Stimulated activated naive CD8-positive, alpha-beta T cell treated with anti-CD3 and anti-CD28 coated beads, Interleukin-15, amount 100 ng/mL, for 72 hours (primary cell): ENCODE measurements at regions not wholly inside any gene's neighbourhood (a gene's known extent, or its start where the extent isn't known, plus 50 kb on each side); places are given as distances from the start of the nearest gene placed in this dataset.

Experiments
- ATAC-seq: fragments of 150-1000 bp; cut with Tn5 transposase; 2 replicates; pipeline ENCODE4 v1.10.0; 2021; ENCODE audit warnings: mild to moderate bottlenecking, moderate library complexity
- DNase-seq, 2 donors: peaks; one replicate each; pipeline ENCODE4 v3.0.0; 2021 to 2022
- H3K27ac Mint-ChIP-seq, 2 donors: one replicate each; pipeline ENCODE4 v1.8.0; 2022; ENCODE audit warnings: mild to moderate bottlenecking in 2 of 2, mixed read lengths in 2 of 2, moderate library complexity in 2 of 2
- H3K27me3 Mint-ChIP-seq: one replicate; pipeline ENCODE4 v1.8.0; 2022; ENCODE audit warnings: mixed read lengths
- H3K4me1 Mint-ChIP-seq: one replicate; pipeline ENCODE4 v1.8.0; 2022; ENCODE audit warnings: mild to moderate bottlenecking, mixed read lengths
- H3K4me3 Mint-ChIP-seq, 2 donors: one replicate each; pipeline ENCODE4 v1.8.0; 2022; ENCODE audit warnings: mild to moderate bottlenecking in 2 of 2, mixed read lengths in 2 of 2, moderate library complexity in 1 of 2
- H3K9me3 Mint-ChIP-seq, 2 donors: one replicate each; pipeline ENCODE4 v1.8.0; 2022; ENCODE audit warnings: mixed read lengths in 2 of 2

GRCh38 chr14:85958069-85958468 lies 428.1 kb downstream of the FLRT2 start:
- ATAC-seq (no peak), DNase-seq (no peak)
- Mint-ChIP-seq H3K27ac (no peak overlapping the region), H3K4me1 (no peaks in the 10 kb centered on the region), H3K9me3 (peaks cover 0 to 5% of the 10 kb centered on the region in 2 donors), H3K27me3 (no peaks in the 10 kb centered on the region), H3K4me3 (no peak overlapping the region)

DNA sequence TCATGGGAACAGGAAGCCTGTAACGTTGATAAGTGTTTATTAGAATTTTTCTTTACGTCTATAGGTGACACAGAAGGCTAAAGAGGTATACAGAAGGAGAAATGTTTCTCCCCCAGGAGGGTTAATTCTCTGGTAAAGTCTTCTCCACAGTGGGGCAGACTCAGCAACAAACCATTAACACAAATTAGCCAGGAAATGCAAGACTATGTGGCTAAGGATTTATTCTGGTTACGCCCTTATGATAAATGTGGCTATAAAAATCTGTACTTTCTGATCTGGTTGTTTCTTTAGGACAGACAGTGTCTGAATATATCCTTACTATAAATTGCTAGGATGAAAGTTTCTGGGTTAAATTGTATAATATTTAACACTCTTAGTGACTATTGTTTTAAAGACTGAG lies 423.3 kb downstream of the FLRT2 start:
- Mint-ChIP-seq H3K27me3 (no peaks in the 10 kb centered on the region), H3K4me3 (no peak overlapping the region), H3K9me3 (no peaks in the 10 kb centered on the region), H3K4me1 (no peaks in the 10 kb centered on the region), H3K27ac (no peak overlapping the region)
- ATAC-seq (no peak), DNase-seq (no peak)

DNA sequence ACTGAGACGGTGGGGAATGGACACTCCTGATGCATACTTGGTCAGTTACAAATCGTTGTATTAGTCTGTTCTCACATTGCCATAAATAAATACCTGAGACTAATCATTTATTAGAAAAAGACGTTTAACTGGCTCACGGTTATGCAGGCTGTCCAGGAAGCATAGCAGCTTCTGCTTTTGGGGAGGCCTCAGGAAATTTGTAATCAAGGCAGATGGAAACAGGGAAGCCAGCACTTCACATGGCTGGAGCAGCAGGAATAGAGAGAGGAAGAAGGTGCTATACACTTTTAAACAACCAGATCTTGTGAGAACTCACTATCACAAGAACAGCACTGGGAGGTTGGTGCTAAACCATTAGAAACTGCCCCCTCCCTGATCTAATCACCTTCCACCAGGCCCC lies 418.2 kb downstream of the FLRT2 start:
- H3K27ac Mint-ChIP-seq = no peak overlapping the region
- ATAC-seq = no peak
- H3K27me3 Mint-ChIP-seq = no peaks in the 10 kb centered on the region
- H3K4me3 Mint-ChIP-seq = no peak overlapping the region
- no peak for DNase-seq
- peaks cover 7% of the 10 kb centered on the region in 2 donors for H3K9me3 Mint-ChIP-seq
- no peaks in the 10 kb centered on the region for H3K4me1 Mint-ChIP-seq

DNA sequence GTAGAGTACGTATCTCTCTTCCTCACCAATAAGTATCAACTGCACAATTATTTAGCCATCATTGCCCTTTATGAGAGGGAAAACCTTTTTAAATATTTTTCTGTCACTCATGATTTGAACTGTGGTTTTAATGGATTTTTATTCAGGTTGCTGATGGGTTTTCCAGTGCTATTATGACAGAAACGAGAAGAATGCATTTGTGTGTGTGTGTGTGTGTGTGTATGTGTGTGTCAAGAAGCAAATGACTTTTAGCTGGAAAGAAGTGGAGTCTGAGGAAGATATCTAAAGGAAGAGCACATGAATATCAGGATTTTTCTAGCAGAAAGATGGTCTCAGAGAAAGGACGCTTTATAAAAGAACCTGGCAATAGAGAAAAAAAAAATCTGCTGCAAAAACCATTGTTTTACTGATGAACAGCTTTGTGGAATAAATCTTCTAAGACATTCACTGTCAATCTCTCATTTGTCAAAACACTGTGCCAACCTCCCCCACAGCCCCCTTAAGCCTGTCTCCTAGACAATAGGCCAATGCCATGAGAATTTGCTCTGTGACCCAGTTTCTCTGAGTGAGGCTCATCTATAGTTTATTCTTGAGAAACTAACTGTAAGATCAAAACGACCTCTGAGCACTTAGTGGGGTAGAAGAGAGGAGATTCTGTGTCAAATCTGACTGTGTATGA lies 417.7 kb downstream of the FLRT2 start:
- ATAC-seq = no peak
- no peaks in the 10 kb centered on the region for H3K4me1 Mint-ChIP-seq
- no peak overlapping the region for H3K27ac Mint-ChIP-seq
- DNase-seq = no peak
- H3K4me3 Mint-ChIP-seq = no peak overlapping the region
- no peaks in the 10 kb centered on the region for H3K27me3 Mint-ChIP-seq
- H3K9me3 Mint-ChIP-seq = peaks cover 7% of the 10 kb centered on the region in 2 donors

GRCh38 chr14:85943192-85943591 lies 413.2 kb downstream of the FLRT2 start:
- H3K9me3 Mint-ChIP-seq = peaks cover 13 to 14% of the 10 kb centered on the region in 2 donors
- ATAC-seq (no peak), DNase-seq (no peak)
- H3K27ac Mint-ChIP-seq = no peak overlapping the region
- no peaks in the 10 kb centered on the region for H3K27me3 Mint-ChIP-seq
- no peak overlapping the region for H3K4me3 Mint-ChIP-seq
- H3K4me1 Mint-ChIP-seq = peaks cover 17% of the 10 kb centered on the region

DNA sequence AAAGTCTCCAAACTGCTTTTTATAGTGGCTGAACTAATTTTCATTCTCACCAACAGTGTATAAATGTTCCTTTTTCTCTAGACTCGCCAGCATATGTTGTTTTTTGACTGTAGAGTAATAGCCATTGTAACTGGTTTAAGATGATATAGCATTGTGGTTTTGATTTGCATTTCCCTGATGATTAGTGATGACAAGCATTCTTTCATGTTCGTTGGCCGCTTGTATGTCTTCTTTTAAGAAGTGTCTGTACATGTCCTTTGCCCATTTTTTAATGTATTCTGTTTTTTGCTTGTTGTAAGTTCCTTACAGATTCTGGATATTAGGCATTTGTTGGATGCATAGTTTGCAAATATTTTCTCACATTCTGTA lies 404.9 kb downstream of the FLRT2 start:
- Mint-ChIP-seq H3K4me1 (peaks cover 30% of the 10 kb centered on the region), H3K4me3 (peak overlapping the region; percentile 83 to 93), H3K27ac (peak overlapping the region; percentile 94 to 97), H3K27me3 (no peaks in the 10 kb centered on the region), H3K9me3 (peaks cover 12 to 13% of the 10 kb centered on the region in 2 donors)
- DNase-seq (no peak), ATAC-seq (peak; percentile 58)

DNA sequence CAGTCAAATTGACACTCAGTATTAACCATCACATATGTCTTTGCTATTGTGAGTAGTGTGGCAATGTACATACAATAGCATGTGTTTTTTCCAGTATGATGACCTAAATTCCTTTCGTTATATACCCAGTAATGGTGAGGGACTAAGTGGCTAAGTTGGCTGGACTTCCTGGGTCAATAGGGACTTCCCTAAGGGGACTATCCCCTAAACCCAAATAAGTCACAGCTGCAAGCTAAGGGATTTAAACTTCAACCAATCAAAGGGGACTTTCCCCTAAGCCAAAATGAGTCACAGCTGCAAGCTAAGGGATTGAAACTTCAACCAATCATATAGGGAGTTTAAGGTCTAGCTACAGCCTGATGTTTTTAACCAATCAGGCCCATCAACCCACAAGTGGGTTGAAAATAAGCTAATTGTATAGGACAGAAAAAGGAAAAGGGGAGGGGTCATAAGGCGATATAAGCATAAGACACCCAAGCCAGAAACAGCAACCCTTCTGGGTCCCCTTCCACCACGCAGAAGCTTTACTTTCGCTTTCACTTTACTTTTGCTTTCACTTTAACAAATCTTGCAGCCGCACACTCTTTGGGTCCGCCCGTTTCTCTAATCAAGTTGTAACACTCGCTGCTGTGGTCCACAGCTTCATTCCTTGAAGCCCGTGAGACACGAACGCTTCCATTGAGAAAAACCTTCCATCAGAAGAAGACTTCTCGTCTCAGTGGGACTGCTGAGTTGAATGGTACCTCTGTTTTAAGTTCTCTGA lies 404.4 kb downstream of the FLRT2 start:
- peak; percentile 93 for ATAC-seq
- Mint-ChIP-seq H3K4me1 (peaks cover 30% of the 10 kb centered on the region), H3K9me3 (peaks cover 12 to 13% of the 10 kb centered on the region in 2 donors), H3K4me3 (peak overlapping the region; percentile 83 to 93), H3K27me3 (no peaks in the 10 kb centered on the region), H3K27ac (peak overlapping the region; percentile 94 to 97)
- DNase-seq = peak; percentile 49 to 63

DNA sequence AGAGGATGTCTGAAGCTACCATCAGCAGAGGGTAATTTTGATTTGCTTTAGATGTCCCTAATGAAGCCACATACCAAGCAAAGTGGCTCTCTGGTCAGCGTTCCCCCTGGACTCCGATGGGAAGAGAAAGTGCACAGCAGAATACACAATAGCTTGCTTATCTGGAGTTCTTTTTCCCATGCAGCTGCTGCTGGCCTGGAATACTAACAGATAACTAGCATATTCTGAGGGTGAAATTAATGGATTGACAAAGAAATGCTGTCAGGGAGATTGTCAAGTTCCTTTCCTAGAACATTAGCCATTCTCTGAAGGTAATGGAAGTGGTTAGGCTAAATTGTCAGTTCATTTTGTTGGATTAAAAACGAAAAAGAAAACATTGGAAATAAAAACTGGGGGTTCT lies 391.3 kb downstream of the FLRT2 start:
- Mint-ChIP-seq H3K27me3 (no peaks in the 10 kb centered on the region), H3K4me1 (no peaks in the 10 kb centered on the region), H3K4me3 (no peak overlapping the region), H3K27ac (no peak overlapping the region), H3K9me3 (peaks cover 0 to 4% of the 10 kb centered on the region in 2 donors)
- ATAC-seq (no peak), DNase-seq (no peak)

DNA sequence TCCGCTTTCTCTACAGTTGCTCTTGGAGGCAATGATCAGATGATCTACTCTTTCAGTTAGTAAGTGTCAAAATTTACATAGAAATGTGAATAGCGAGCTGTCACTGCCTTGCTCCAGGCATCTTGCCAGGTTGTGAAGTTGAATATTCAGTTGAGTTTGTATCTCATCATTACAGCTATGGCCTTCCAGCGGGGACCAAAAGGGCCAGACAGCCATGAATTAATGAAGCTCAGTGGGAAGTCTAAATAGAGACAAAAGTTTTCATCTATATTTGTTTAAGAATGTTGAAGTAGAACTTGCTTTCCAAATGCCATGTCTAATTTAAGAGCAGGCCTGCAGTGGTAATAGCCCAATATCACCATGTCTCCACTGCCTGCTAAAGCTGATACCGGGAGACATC lies 387.8 kb downstream of the FLRT2 start:
- H3K27me3 Mint-ChIP-seq = no peaks in the 10 kb centered on the region
- H3K9me3 Mint-ChIP-seq = peaks cover 0 to 4% of the 10 kb centered on the region in 2 donors
- DNase-seq (no peak), ATAC-seq (no peak)
- no peak overlapping the region for H3K4me3 Mint-ChIP-seq
- no peaks in the 10 kb centered on the region for H3K4me1 Mint-ChIP-seq
- no peak overlapping the region for H3K27ac Mint-ChIP-seq

DNA sequence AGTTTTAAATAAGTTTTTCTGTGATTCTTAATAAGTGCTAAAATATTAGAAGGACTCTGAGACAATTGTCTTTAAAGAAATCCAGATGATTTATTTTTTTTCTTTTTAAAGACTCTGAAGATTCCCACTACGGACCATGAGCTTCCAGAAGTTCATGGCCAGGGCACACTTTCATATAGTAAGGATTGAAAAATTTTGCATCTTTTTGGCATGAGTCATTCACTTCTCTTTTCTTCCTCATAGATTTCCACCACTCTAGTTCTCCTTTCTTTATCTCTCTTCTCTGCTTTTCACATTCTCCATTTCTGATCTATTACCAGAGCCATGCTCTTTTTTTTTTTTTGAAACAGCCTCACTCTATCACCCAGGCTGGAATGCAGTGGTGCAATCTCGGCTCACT lies 385.8 kb downstream of the FLRT2 start:
- Mint-ChIP-seq H3K9me3 (peaks cover 0 to 4% of the 10 kb centered on the region in 2 donors), H3K27me3 (no peaks in the 10 kb centered on the region), H3K4me1 (no peaks in the 10 kb centered on the region), H3K4me3 (no peak overlapping the region), H3K27ac (no peak overlapping the region)
- DNase-seq (no peak), ATAC-seq (no peak)

GRCh38 chr14:85912141-85912540 lies 382.2 kb downstream of the FLRT2 start:
- ATAC-seq (no peak), DNase-seq (no peak)
- Mint-ChIP-seq H3K4me1 (no peaks in the 10 kb centered on the region), H3K27me3 (peaks cover 2% of the 10 kb centered on the region), H3K9me3 (no peaks in the 10 kb centered on the region), H3K27ac (no peak overlapping the region), H3K4me3 (no peak overlapping the region)

GRCh38 chr14:85911044-85911443 lies 381.1 kb downstream of the FLRT2 start:
- ATAC-seq (no peak), DNase-seq (no peak)
- H3K27ac Mint-ChIP-seq = no peak overlapping the region
- no peaks in the 10 kb centered on the region for H3K4me1 Mint-ChIP-seq
- H3K9me3 Mint-ChIP-seq = no peaks in the 10 kb centered on the region
- no peak overlapping the region for H3K4me3 Mint-ChIP-seq
- peaks cover 13% of the 10 kb centered on the region for H3K27me3 Mint-ChIP-seq

- peaks cover 0 to 5% of the 10 kb centered on the region in 2 donors for H3K9me3 Mint-ChIP-seq
- peak overlapping the region in 1 of 2 donors; percentile 37 for H3K27ac Mint-ChIP-seq
- H3K4me3 Mint-ChIP-seq = no peak overlapping the region
- DNase-seq (no peak), ATAC-seq (no peak)
- H3K4me1 Mint-ChIP-seq = no peaks in the 10 kb centered on the region
- H3K27me3 Mint-ChIP-seq = peaks cover 20% of the 10 kb centered on the region
Observed at GRCh38 chr14:85909581-85909980, 379.6 kb downstream of the FLRT2 start.

DNA sequence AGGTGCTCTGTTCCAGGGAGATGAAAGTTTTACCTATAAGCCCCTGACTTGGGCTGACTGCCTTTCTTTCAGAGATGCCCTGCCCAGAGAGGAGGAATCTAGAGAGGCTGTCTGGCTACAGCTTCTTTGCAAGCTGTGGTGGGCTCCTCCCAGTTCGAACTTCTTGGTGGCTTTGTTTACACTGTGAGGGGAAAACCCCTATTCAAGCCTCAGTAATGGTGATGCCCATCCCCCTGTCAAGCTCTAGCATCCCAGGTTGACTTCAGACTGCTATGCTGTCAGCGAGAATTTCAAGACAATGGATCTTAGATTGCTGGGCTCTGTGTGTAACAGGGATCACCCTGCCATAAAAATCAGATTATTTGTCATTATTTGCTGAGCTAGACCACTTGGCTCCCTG lies 377.6 kb downstream of the FLRT2 start:
- H3K4me1 Mint-ChIP-seq = no peaks in the 10 kb centered on the region
- DNase-seq (no peak), ATAC-seq (no peak)
- H3K4me3 Mint-ChIP-seq = no peak overlapping the region
- H3K27ac Mint-ChIP-seq = peak overlapping the region in 1 of 2 donors; percentile 10
- H3K27me3 Mint-ChIP-seq = peaks cover 20% of the 10 kb centered on the region
- H3K9me3 Mint-ChIP-seq = peaks cover 3 to 7% of the 10 kb centered on the region in 2 donors

DNA sequence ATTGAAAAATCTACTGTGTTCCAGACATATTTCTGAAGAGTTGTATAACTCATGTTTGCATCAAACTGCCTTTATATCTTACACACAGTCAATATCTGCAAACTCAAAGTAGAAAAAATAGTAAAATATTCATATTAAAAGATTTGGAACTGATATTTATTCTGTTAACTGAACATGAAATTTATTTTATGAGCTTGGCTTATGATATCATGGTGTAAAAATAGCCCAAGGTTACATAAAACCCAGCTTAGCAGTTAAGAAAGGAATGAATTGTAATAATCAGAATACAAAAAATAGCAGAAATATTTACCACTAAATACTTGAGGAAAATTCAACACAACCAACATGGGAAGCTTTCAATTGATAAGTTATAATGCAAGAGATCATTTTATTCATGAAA lies 367.9 kb downstream of the FLRT2 start:
- H3K4me1 Mint-ChIP-seq = no peaks in the 10 kb centered on the region
- DNase-seq (no peak), ATAC-seq (no peak)
- H3K4me3 Mint-ChIP-seq = no peak overlapping the region
- peaks cover 0 to 8% of the 10 kb centered on the region in 2 donors for H3K9me3 Mint-ChIP-seq
- H3K27ac Mint-ChIP-seq = no peak overlapping the region
- no peaks in the 10 kb centered on the region for H3K27me3 Mint-ChIP-seq

- DNase-seq = no peak
- Mint-ChIP-seq H3K27me3 (no peaks in the 10 kb centered on the region), H3K9me3 (no peaks in the 10 kb centered on the region), H3K27ac (no peak overlapping the region), H3K4me1 (no peaks in the 10 kb centered on the region), H3K4me3 (no peak overlapping the region)
- ATAC-seq = no peak
Observed at GRCh38 chr14:85895603-85896002, 365.7 kb downstream of the FLRT2 start.
